ENCODE measurements at regions not wholly inside any gene's neighbourhood (a gene's known extent, or its start where the extent isn't known, plus 50 kb on each side); places are given as distances from the start of the nearest gene placed in this dataset.
"Not testable (repeated sequence)": the region's sequence is repeated elsewhere in the genome, so short reads cannot be mapped to it uniquely, and the experiment has no call there.

GRCh38 chr14:27642251-27642866 is 1044.5 kb upstream of the NOVA1 start:
- H3K9me3 ChIP-seq (ENCODE audit: control insufficient read depth, low read length), result no peaks in the 10 kb centered on the region
- WGBS, 2 experiments (ENCODE audit: insufficient coverage in 2 of 2), result no CpG with 5 or more reads among the region's 1 CpG
- no peak overlapping the region for H3K4me3 ChIP-seq (ENCODE audit: extremely low read depth, insufficient read depth, low read length, poor library complexity, severe bottlenecking)
- H3K27ac ChIP-seq (ENCODE audit: low read depth, low read length, severe bottlenecking), result no peak overlapping the region
- no peaks in the 10 kb centered on the region for H3K36me3 ChIP-seq (ENCODE audit: control insufficient read depth, insufficient read depth, low read length)
- H3K4me1 ChIP-seq (ENCODE audit: control insufficient read depth, insufficient read depth, low read length, poor library complexity, severe bottlenecking), result no peaks in the 10 kb centered on the region

- Histone ChIP-seq H3K9me3 (ENCODE audit: control insufficient read depth, low read length) (peaks cover 4% of the 10 kb centered on the region), H3K36me3 (ENCODE audit: control insufficient read depth, insufficient read depth, low read length) (no peaks in the 10 kb centered on the region), H3K4me3 (ENCODE audit: extremely low read depth, insufficient read depth, low read length, poor library complexity, severe bottlenecking) (no peak overlapping the region), H3K4me1 (ENCODE audit: control insufficient read depth, insufficient read depth, low read length, poor library complexity, severe bottlenecking) (no peaks in the 10 kb centered on the region), H3K27ac (ENCODE audit: low read depth, low read length, severe bottlenecking) (no peak overlapping the region)
- no CpG with 5 or more reads among the region's 1 CpG for WGBS, 2 experiments (ENCODE audit: insufficient coverage in 2 of 2)
Observed at GRCh38 chr14:27660683-27661082, 1062.8 kb upstream of the NOVA1 start.

DNA sequence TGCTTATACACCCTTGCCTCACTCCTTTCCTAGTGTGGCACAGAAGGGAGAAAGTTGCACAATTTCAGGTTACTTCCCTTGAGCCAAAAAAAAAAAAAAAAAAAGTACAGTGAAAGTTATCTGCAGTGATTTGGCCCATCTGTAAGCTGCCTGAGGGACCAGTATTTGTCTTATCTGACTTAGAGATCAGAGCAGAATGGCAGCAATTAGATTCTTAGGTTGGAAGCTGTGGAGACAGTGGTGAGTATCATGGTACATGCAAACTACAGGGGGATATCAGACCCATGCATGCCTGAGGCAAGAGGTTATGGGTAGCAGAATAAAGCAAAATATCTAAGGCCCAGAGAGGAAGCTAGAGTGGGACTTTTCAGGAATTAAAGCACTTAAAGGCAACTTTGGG is 1070.7 kb upstream of the NOVA1 start:
- Histone ChIP-seq H3K27ac (ENCODE audit: low read depth, low read length, severe bottlenecking) (no peak overlapping the region), H3K36me3 (ENCODE audit: control insufficient read depth, insufficient read depth, low read length) (no peaks in the 10 kb centered on the region), H3K9me3 (ENCODE audit: control insufficient read depth, low read length) (no peaks in the 10 kb centered on the region), H3K4me3 (ENCODE audit: extremely low read depth, insufficient read depth, low read length, poor library complexity, severe bottlenecking) (no peak overlapping the region), H3K4me1 (ENCODE audit: control insufficient read depth, insufficient read depth, low read length, poor library complexity, severe bottlenecking) (no peaks in the 10 kb centered on the region)

GRCh38 chr14:27672047-27672446 is 1074.2 kb upstream of the NOVA1 start:
- no peak overlapping the region for H3K27ac ChIP-seq (ENCODE audit: low read depth, low read length, severe bottlenecking)
- WGBS, 2 experiments (ENCODE audit: insufficient coverage in 2 of 2), result 80 to 89% methylated on average over 1 to 3 of the region's 3 CpGs
- H3K36me3 ChIP-seq (ENCODE audit: control insufficient read depth, insufficient read depth, low read length), result no peaks in the 10 kb centered on the region
- H3K9me3 ChIP-seq (ENCODE audit: control insufficient read depth, low read length), result no peaks in the 10 kb centered on the region
- no peak overlapping the region for H3K4me3 ChIP-seq (ENCODE audit: extremely low read depth, insufficient read depth, low read length, poor library complexity, severe bottlenecking)
- H3K4me1 ChIP-seq (ENCODE audit: control insufficient read depth, insufficient read depth, low read length, poor library complexity, severe bottlenecking), result no peaks in the 10 kb centered on the region

GRCh38 chr14:27672811-27673737 is 1075.2 kb upstream of the NOVA1 start:
- not testable (repeated sequence) for H3K4me3 ChIP-seq (ENCODE audit: extremely low read depth, insufficient read depth, low read length, poor library complexity, severe bottlenecking); H3K27ac ChIP-seq (ENCODE audit: low read depth, low read length, severe bottlenecking)
- 70 to 89% methylated on average over 13 to 19 of the region's 30 CpGs for WGBS, 2 experiments (ENCODE audit: insufficient coverage in 2 of 2)

DNA sequence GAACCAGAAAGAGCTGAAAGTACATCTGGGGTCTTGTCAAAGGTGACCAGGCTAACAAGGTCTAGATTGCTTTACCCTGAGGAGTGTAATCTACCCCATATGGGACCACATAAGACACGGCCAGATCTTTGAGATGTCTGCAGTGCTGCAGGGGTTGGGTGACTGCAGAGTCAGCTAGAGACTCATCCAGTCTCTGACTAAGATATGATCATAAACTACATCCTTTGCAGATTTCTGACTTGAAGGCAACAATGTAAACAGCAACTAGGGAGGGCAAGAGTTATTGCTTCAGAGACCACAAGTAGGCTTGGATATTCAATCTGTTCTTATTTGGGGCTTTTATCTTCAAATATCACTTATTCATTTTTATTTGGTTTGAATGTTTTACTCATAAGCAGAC is 1080.5 kb upstream of the FOXG1 start:
- Histone ChIP-seq H3K9me3 (ENCODE audit: control insufficient read depth, low read length) (no peaks in the 10 kb centered on the region), H3K36me3 (ENCODE audit: control insufficient read depth, insufficient read depth, low read length) (no peaks in the 10 kb centered on the region), H3K27ac (ENCODE audit: low read depth, low read length, severe bottlenecking) (no peak overlapping the region), H3K4me3 (ENCODE audit: extremely low read depth, insufficient read depth, low read length, poor library complexity, severe bottlenecking) (no peak overlapping the region), H3K4me1 (ENCODE audit: control insufficient read depth, insufficient read depth, low read length, poor library complexity, severe bottlenecking) (no peaks in the 10 kb centered on the region)
- 60% methylated on average over 1 of the region's 1 CpG; no CpG with 5 or more reads in 1 of the 2 experiments for WGBS, 2 experiments (ENCODE audit: insufficient coverage in 2 of 2)

More at GRCh38 chr14:27672811-27673737, 1075.2 kb upstream of the NOVA1 start:
- not testable (repeated sequence) for H3K36me3 ChIP-seq (ENCODE audit: control insufficient read depth, insufficient read depth, low read length); H3K4me1 ChIP-seq (ENCODE audit: control insufficient read depth, insufficient read depth, low read length, poor library complexity, severe bottlenecking); H3K9me3 ChIP-seq (ENCODE audit: control insufficient read depth, low read length)

GRCh38 chr14:27688841-27689444 is 1077.6 kb upstream of the FOXG1 start:
- Histone ChIP-seq H3K36me3 (ENCODE audit: control insufficient read depth, insufficient read depth, low read length) (no peaks in the 10 kb centered on the region), H3K4me3 (ENCODE audit: extremely low read depth, insufficient read depth, low read length, poor library complexity, severe bottlenecking) (no peak overlapping the region), H3K9me3 (ENCODE audit: control insufficient read depth, low read length) (no peaks in the 10 kb centered on the region), H3K27ac (ENCODE audit: low read depth, low read length, severe bottlenecking) (no peak overlapping the region), H3K4me1 (ENCODE audit: control insufficient read depth, insufficient read depth, low read length, poor library complexity, severe bottlenecking) (no peaks in the 10 kb centered on the region)
- 88% methylated on average over 5 of the region's 8 CpGs for WGBS, 2 experiments (ENCODE audit: insufficient coverage in 2 of 2)

DNA sequence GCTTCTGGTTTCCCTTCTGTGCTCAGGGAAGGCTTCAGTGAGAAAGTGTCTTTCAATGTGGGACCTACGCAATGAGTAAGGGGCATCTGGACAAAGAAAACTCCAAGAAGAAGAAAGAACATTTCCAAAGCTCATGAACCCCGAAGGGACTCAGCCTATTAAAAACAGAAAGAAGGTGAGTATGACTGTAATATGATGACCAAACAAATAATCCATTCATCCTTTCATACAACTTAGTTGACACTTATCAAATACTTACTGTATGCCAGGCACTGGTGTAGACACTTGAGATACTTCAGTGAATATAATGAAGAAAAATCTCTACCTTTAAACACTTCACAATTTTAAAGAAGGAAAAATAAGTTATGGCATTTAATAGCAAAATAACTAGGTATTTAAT is 1054.2 kb upstream of the FOXG1 start:
- no peak overlapping the region for H3K27ac ChIP-seq (ENCODE audit: low read depth, low read length, severe bottlenecking)
- no peaks in the 10 kb centered on the region for H3K36me3 ChIP-seq (ENCODE audit: control insufficient read depth, insufficient read depth, low read length)
- no CpG with 5 or more reads among the region's 2 CpGs for WGBS, 2 experiments (ENCODE audit: insufficient coverage in 2 of 2)
- H3K4me3 ChIP-seq (ENCODE audit: extremely low read depth, insufficient read depth, low read length, poor library complexity, severe bottlenecking), result no peak overlapping the region
- H3K9me3 ChIP-seq (ENCODE audit: control insufficient read depth, low read length), result peaks cover 14% of the 10 kb centered on the region
- H3K4me1 ChIP-seq (ENCODE audit: control insufficient read depth, insufficient read depth, low read length, poor library complexity, severe bottlenecking), result no peaks in the 10 kb centered on the region

DNA sequence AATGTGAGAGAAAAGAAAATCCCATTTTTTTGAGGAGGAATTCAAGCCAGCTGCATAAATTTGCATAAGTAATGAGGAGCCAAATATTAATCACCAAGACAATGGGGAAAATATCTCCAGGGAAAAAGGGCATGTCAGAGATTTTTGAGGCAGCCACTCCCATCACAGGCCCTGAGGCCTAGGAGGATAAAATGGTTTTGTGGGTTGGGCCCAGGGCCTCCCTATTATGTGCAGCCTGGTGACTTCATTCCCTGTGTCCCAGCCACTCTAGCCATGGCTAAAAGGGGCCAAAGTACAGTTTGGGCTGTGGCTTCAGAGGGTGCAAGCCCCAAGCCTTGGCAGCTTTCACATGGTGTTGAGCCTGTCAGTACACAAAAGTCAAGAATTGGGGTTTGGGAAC is 1051.0 kb upstream of the FOXG1 start:
- Histone ChIP-seq H3K4me1 (ENCODE audit: control insufficient read depth, insufficient read depth, low read length, poor library complexity, severe bottlenecking) (no peaks in the 10 kb centered on the region), H3K27ac (ENCODE audit: low read depth, low read length, severe bottlenecking) (no peak overlapping the region), H3K36me3 (ENCODE audit: control insufficient read depth, insufficient read depth, low read length) (no peaks in the 10 kb centered on the region), H3K9me3 (ENCODE audit: control insufficient read depth, low read length) (peaks cover 14% of the 10 kb centered on the region), H3K4me3 (ENCODE audit: extremely low read depth, insufficient read depth, low read length, poor library complexity, severe bottlenecking) (no peak overlapping the region)

GRCh38 chr14:27721760-27722159 is 1044.8 kb upstream of the FOXG1 start:
- Histone ChIP-seq H3K4me3 (ENCODE audit: extremely low read depth, insufficient read depth, low read length, poor library complexity, severe bottlenecking) (no peak overlapping the region), H3K36me3 (ENCODE audit: control insufficient read depth, insufficient read depth, low read length) (no peaks in the 10 kb centered on the region), H3K4me1 (ENCODE audit: control insufficient read depth, insufficient read depth, low read length, poor library complexity, severe bottlenecking) (no peaks in the 10 kb centered on the region), H3K9me3 (ENCODE audit: control insufficient read depth, low read length) (no peaks in the 10 kb centered on the region), H3K27ac (ENCODE audit: low read depth, low read length, severe bottlenecking) (no peak overlapping the region)

DNA sequence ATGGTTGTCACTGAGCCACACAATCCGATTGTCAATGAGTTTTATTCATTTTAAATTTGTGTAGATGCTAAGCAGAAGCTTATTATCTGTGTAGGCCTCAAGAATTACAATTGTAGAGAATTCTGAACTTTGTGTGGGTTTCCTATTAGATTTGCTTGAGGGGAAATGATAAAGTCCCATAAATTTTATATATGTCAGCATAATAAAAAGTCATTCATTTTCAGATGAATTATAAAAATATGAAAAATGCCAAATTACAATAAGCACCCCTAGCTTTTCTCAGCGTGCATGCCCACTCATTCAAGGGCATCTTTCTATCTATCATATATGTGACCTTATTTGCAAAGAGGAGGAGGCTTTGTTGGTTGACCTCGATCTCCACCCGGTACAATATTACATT is 1041.1 kb upstream of the FOXG1 start:
- no peak overlapping the region for H3K27ac ChIP-seq (ENCODE audit: low read depth, low read length, severe bottlenecking)
- H3K36me3 ChIP-seq (ENCODE audit: control insufficient read depth, insufficient read depth, low read length), result no peaks in the 10 kb centered on the region
- 83 to 92% methylated on average over 1 of the region's 4 CpGs for WGBS, 2 experiments (ENCODE audit: insufficient coverage in 2 of 2)
- no peaks in the 10 kb centered on the region for H3K9me3 ChIP-seq (ENCODE audit: control insufficient read depth, low read length)
- H3K4me1 ChIP-seq (ENCODE audit: control insufficient read depth, insufficient read depth, low read length, poor library complexity, severe bottlenecking), result no peaks in the 10 kb centered on the region
- no peak overlapping the region for H3K4me3 ChIP-seq (ENCODE audit: extremely low read depth, insufficient read depth, low read length, poor library complexity, severe bottlenecking)

Measured in mesodermal cell (in vitro differentiated cells).